Skeletal muscle satellite cell (primary cell): ENCODE measurements at regions not wholly inside any gene's neighbourhood (a gene's known extent, or its start where the extent isn't known, plus 50 kb on each side); places are given as distances from the start of the nearest gene placed in this dataset.

ENCODE experiments used
- H3K27me3 ChIP-seq: 2 replicates; pipeline ENCODE4 v1.7.0; 2013; ENCODE audit warnings: low read length; ENCODE audit not compliant: control insufficient read depth, insufficient read depth
- H3K36me3 ChIP-seq: 2 replicates; pipeline ENCODE4 v1.7.0; 2013; ENCODE audit warnings: mild to moderate bottlenecking, control low read depth, low read length; ENCODE audit not compliant: insufficient read depth
- H3K4me1 ChIP-seq: 2 replicates; pipeline ENCODE4 v1.7.0; 2013; ENCODE audit warnings: low read length; ENCODE audit not compliant: control insufficient read depth, insufficient read depth
- H3K4me2 ChIP-seq: 2 replicates; pipeline ENCODE4 v1.7.0; 2013; ENCODE audit warnings: mild to moderate bottlenecking, low read length
- H3K4me3 ChIP-seq: 2 replicates; pipeline ENCODE4 v1.7.0; 2013; ENCODE audit warnings: low read length
- H3K9ac ChIP-seq: 2 replicates; pipeline ENCODE4 v1.7.0; 2013; ENCODE audit warnings: mild to moderate bottlenecking, low read depth, low read length, moderate library complexity
- H3K9me3 ChIP-seq: replicated peaks from 2 replicates; pipeline ENCODE4 v1.7.0; 2013; ENCODE audit warnings: mild to moderate bottlenecking, control low read depth, low read length

DNA sequence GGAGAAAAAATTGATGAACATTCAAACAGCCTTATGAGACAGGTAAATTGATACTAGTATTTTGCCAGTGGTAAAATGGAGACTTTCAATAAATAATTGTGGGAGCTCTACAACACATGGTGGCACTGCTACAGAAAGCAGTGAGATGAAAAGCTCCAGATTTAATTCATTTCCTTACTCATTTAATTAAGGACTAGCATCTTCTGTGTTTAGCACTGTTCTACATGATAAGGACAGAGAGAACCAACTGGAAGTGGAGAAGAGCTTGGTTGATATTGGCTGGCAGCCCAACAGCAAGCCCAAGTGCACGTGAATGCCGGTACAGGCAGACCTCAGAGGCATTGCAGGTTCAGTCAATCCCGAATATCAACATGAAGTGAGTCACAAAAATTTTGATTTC, 470.4 kb upstream of the MYT1L start:
- H3K4me1 ChIP-seq: no peaks in the 10 kb centered on the region
- no peak overlapping the region for H3K4me3 ChIP-seq
- H3K9me3 ChIP-seq: peaks cover 10% of the 10 kb centered on the region
- H3K4me2 ChIP-seq: no peak overlapping the region
- no peak overlapping the region for H3K9ac ChIP-seq
- no peaks in the 10 kb centered on the region for H3K27me3 ChIP-seq
- H3K36me3 ChIP-seq: no peaks in the 10 kb centered on the region

DNA sequence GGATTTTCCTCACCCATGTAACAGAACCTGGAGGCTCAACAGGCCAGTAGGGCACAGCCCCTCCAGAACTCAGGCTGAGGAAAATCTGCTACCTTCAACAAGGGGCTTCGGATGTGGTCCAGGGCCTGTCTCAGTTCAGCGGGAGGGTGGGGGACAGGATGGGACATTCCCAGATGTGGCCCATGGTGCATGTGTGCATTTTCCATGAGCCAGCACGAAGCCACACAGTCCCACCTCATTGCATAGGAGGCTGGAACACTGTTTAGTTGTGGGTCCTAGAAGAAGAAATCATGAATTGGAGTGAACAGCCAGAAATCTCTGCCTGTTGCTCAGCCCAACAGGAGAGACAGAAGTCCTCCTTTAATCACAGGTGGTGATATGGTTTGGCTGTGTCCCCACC, 469.6 kb upstream of the MYT1L start:
- peaks cover 10% of the 10 kb centered on the region for H3K9me3 ChIP-seq
- H3K4me3 ChIP-seq: no peak overlapping the region
- no peak overlapping the region for H3K9ac ChIP-seq
- H3K27me3 ChIP-seq: no peaks in the 10 kb centered on the region
- H3K36me3 ChIP-seq: no peaks in the 10 kb centered on the region
- no peaks in the 10 kb centered on the region for H3K4me1 ChIP-seq
- no peak overlapping the region for H3K4me2 ChIP-seq

- Histone ChIP-seq H3K4me1 (no peaks in the 10 kb centered on the region), H3K9me3 (peaks cover 9% of the 10 kb centered on the region), H3K36me3 (no peaks in the 10 kb centered on the region), H3K4me2 (no peak overlapping the region), H3K27me3 (no peaks in the 10 kb centered on the region), H3K4me3 (no peak overlapping the region), H3K9ac (no peak overlapping the region)
Measured at GRCh38 chr2:2800001-2800400, 468.9 kb upstream of the MYT1L start.

DNA sequence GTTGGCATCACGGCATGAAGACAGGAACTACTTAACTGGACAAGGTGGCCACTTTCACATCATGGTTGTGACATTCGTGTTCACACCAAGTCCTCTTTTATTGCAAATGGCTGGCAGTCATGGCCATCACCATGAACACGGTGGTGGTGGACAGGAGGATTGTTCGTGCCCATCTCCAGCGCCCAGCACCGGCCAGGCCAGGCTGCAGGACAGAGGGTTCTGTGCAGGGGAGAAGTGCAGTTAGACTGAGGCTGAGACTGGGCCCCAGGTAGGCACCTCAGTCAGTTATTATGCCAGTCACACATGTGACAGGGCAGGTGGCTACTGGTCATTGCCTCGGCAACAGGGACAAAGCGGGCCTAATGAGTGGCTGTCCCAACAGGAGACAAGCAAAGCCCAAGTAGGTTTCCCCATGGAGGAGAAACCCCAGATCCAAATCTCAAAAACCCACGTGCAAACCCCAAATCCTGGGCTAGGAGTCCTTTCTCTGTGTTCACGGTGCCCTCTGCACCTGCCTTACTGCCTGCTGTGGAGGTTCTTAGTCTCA, 468.1 kb upstream of the MYT1L start:
- H3K9ac ChIP-seq: no peak overlapping the region
- H3K9me3 ChIP-seq: peaks cover 2% of the 10 kb centered on the region
- H3K27me3 ChIP-seq: no peaks in the 10 kb centered on the region
- H3K4me3 ChIP-seq: no peak overlapping the region
- H3K4me2 ChIP-seq: no peak overlapping the region
- no peaks in the 10 kb centered on the region for H3K4me1 ChIP-seq
- H3K36me3 ChIP-seq: no peaks in the 10 kb centered on the region

DNA sequence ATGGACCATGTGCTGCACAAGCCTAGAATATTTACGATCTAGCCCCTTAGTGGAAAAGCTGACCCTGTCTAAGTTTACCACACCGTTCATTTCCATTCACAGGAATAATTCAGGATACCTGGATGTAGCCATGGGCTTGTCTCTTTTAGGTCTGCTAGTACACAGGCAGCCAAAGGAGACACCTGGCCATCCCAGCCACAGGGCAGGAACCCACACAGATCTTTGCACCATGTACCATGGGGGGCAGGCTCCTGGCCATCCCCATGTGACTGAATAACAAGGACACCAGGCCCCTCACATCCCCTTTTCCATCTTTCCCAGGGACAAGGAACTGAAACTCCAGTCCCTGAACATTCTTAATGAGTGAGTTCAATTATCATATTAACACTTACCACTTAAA, 467.3 kb upstream of the MYT1L start:
- Histone ChIP-seq H3K36me3 (no peaks in the 10 kb centered on the region), H3K4me3 (no peak overlapping the region), H3K4me2 (no peak overlapping the region), H3K9ac (no peak overlapping the region), H3K4me1 (no peaks in the 10 kb centered on the region), H3K9me3 (peaks cover 3% of the 10 kb centered on the region), H3K27me3 (no peaks in the 10 kb centered on the region)

- Histone ChIP-seq H3K4me2 (no peak overlapping the region), H3K27me3 (no peaks in the 10 kb centered on the region), H3K9me3 (peaks cover 6% of the 10 kb centered on the region), H3K36me3 (no peaks in the 10 kb centered on the region), H3K4me1 (no peaks in the 10 kb centered on the region), H3K9ac (no peak overlapping the region), H3K4me3 (no peak overlapping the region)
Measured at GRCh38 chr2:2797797-2798196, 466.7 kb upstream of the MYT1L start.

DNA sequence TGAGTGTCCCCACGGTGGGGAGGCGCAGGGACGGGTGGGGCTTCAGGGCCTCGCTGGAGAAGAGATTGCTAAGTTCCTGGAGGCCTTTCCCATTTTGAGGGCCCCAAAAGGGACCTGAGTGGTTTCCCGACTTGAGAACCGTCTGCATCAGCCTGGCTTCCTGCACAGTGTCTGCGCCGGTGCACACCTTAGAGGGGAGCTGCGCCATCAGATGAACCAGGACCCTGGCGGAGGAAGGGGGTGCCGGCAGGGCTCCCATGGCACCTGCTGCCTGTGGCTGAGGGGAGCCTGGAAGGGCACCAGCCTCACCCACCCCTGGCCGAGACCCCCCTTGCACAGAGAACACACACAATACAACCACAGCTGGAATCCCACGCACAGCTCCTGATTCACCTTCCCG, 465.1 kb upstream of the MYT1L start:
- no peaks in the 10 kb centered on the region for H3K27me3 ChIP-seq
- no peaks in the 10 kb centered on the region for H3K36me3 ChIP-seq
- H3K4me1 ChIP-seq: no peaks in the 10 kb centered on the region

DNA sequence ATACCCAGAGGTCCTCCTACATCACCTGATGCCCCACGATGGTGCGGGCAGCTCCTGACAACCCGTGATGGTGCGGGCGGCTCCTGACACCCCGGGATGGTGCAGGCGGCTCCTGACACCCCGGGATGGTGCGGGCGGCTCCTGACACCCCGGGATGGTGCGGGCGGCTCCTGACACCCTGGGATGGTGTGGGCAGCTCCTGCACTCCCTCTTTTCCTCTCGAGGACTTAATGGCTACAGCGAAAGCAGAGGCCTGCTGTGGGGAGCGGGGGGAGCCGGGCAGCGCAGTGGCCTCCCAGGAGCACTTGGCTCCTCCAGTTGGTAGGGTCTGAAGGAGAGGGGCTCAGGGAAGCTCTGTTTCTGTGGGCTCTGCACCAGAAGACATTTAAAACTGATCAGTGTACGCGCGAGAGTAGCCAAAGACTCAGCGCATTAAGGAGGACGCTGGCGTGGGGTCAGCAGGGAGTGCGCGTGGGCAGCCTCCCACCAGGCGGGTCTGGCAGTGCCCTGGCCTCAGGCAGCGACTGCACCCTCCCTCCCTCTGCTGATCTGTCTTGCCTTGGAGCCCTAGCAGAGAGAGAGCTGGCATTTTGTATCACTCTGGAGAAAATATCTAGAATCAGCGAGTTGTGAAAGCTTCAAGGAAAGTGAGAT, 464.5 kb upstream of the MYT1L start:
- H3K36me3 ChIP-seq: no peaks in the 10 kb centered on the region
- no peaks in the 10 kb centered on the region for H3K27me3 ChIP-seq
- no peak overlapping the region for H3K4me2 ChIP-seq
- H3K9ac ChIP-seq: no peak overlapping the region
- no peaks in the 10 kb centered on the region for H3K4me1 ChIP-seq
- peaks cover 10% of the 10 kb centered on the region for H3K9me3 ChIP-seq
- H3K4me3 ChIP-seq: no peak overlapping the region

More for the DNA sequence above, 465.1 kb upstream of the MYT1L start:
- no peak overlapping the region for H3K4me2 ChIP-seq
- H3K9me3 ChIP-seq: peaks cover 7% of the 10 kb centered on the region
- H3K4me3 ChIP-seq: no peak overlapping the region
- H3K9ac ChIP-seq: no peak overlapping the region

DNA sequence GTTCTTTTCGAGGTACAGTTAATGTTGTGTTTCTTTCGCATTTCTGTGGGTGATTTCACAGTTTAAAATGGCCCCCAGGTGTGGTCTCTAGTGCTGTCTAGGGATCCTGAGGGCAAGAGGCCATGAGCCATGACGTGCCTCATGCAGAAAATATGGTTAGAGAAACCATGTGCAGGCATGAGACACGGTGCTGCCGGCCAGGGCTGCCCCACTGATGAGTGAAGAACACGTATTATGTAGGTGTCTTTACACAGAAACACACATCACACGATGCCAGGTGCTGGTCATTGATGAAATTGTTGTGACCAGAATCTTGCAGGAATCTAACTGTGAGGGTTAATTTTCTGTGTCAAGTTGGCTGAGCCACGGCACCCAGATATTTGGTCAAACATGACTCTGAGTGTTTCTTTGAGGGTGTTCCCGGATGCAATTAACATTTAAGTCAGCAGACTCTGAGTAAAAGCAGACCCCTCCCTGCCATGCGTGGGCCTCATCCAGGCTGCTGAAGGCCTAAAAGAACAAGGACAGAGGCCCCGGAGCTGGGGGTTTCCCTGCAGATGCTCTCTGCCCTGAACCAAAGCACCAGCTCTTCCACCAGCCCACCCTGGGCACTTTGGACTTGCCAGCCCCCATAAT, 463.0 kb upstream of the MYT1L start:
- H3K27me3 ChIP-seq: no peaks in the 10 kb centered on the region
- H3K36me3 ChIP-seq: no peaks in the 10 kb centered on the region
- no peak overlapping the region for H3K4me2 ChIP-seq
- no peak overlapping the region for H3K4me3 ChIP-seq
- H3K9ac ChIP-seq: no peak overlapping the region
- peaks cover 11% of the 10 kb centered on the region for H3K9me3 ChIP-seq
- H3K4me1 ChIP-seq: no peaks in the 10 kb centered on the region

GRCh38 chr2:2793514-2793913, 462.4 kb upstream of the MYT1L start:
- Histone ChIP-seq H3K9me3 (peaks cover 14% of the 10 kb centered on the region), H3K4me1 (no peaks in the 10 kb centered on the region), H3K9ac (no peak overlapping the region), H3K27me3 (no peaks in the 10 kb centered on the region), H3K4me2 (no peak overlapping the region), H3K4me3 (no peak overlapping the region), H3K36me3 (no peaks in the 10 kb centered on the region)

- H3K36me3 ChIP-seq: no peaks in the 10 kb centered on the region
- no peaks in the 10 kb centered on the region for H3K4me1 ChIP-seq
- no peak overlapping the region for H3K4me2 ChIP-seq
- H3K9me3 ChIP-seq: peaks cover 17% of the 10 kb centered on the region
- H3K4me3 ChIP-seq: no peak overlapping the region
- H3K9ac ChIP-seq: no peak overlapping the region
- H3K27me3 ChIP-seq: no peaks in the 10 kb centered on the region
Measured at GRCh38 chr2:2791606-2792005, 460.5 kb upstream of the MYT1L start.

DNA sequence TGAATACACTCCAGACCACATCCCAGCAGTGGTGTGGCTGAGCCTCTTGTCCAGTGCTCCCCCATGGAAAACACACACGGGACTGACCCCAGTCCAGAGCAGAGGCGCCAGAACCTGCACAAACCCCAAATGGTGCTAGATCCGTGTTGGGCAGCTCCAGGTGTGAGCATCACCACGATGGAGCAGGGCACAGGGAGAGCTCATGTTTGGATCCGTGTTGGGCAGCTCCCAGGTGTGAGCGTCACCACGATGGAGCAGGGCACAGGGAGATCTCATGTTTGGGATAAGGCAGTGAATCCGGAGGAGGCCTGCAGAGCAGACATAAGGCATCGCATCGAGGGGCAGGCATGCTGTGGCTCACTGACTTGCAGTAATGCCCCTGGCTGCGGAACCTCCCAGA, 460.0 kb upstream of the MYT1L start:
- Histone ChIP-seq H3K9ac (no peak overlapping the region), H3K4me2 (no peak overlapping the region), H3K36me3 (no peaks in the 10 kb centered on the region), H3K4me1 (no peaks in the 10 kb centered on the region), H3K27me3 (no peaks in the 10 kb centered on the region), H3K4me3 (no peak overlapping the region), H3K9me3 (peaks cover 17% of the 10 kb centered on the region)
